HG03135 (cell line): ENCODE measurements at regions not wholly inside any gene's neighbourhood (a gene's known extent, or its start where the extent isn't known, plus 50 kb on each side); places are given as distances from the start of the nearest gene placed in this dataset.
A peak's percentile ranks its signal among the peaks of the same experiment; 100 is the strongest.

Experiments
- ATAC-seq: cut with Tn5 transposase; IDR thresholded peaks from one replicate; pipeline ENCODE4 v1.9.1; 2021; ENCODE audit warnings: mild to moderate bottlenecking, moderate library complexity; ENCODE audit not compliant: unreplicated experiment

- ATAC-seq: no peak
Observed at GRCh38 chr5:143569722-143570567, 166.5 kb upstream of the NR3C1 start.

GRCh38 chr5:143569213-143569701, 165.8 kb upstream of the NR3C1 start:
- ATAC-seq: no peak

- no peak for ATAC-seq
Observed at GRCh38 chr5:143567583-143568504, 164.4 kb upstream of the NR3C1 start.

GRCh38 chr5:143566139-143566538, 162.7 kb upstream of the NR3C1 start:
- ATAC-seq: no peak

- ATAC-seq: peak; percentile 99
Observed at GRCh38 chr5:143564417-143564816, 160.9 kb upstream of the NR3C1 start.

- no peak for ATAC-seq
Observed at GRCh38 chr5:143562935-143563334, 159.4 kb upstream of the NR3C1 start.

GRCh38 chr5:143561219-143561618, 157.7 kb upstream of the NR3C1 start:
- no peak for ATAC-seq

- no peak for ATAC-seq
Observed at GRCh38 chr5:143560378-143560777, 156.9 kb upstream of the NR3C1 start.

- no peak for ATAC-seq
Observed at GRCh38 chr5:143559586-143560109, 156.2 kb upstream of the NR3C1 start.

GRCh38 chr5:143558048-143558447, 154.6 kb upstream of the NR3C1 start:
- ATAC-seq: no peak

- no peak for ATAC-seq
Observed at GRCh38 chr5:143557061-143557818, 153.8 kb upstream of the NR3C1 start.

GRCh38 chr5:143554918-143555477, 151.5 kb upstream of the NR3C1 start:
- no peak for ATAC-seq

- no peak for ATAC-seq
Observed at GRCh38 chr5:143554187-143554717, 150.8 kb upstream of the NR3C1 start.

- no peak for ATAC-seq
Observed at GRCh38 chr5:143552680-143553079, 149.2 kb upstream of the NR3C1 start.

- no peak for ATAC-seq
Observed at GRCh38 chr5:143551820-143552251, 148.3 kb upstream of the NR3C1 start.

GRCh38 chr5:143550986-143551630, 147.6 kb upstream of the NR3C1 start:
- ATAC-seq: no peak

GRCh38 chr5:143547342-143547741, 143.9 kb upstream of the NR3C1 start:
- no peak for ATAC-seq

GRCh38 chr5:143546394-143546793, 142.9 kb upstream of the NR3C1 start:
- ATAC-seq: no peak

GRCh38 chr5:143544606-143545005, 141.1 kb upstream of the NR3C1 start:
- ATAC-seq: no peak
